Psoas muscle (tissue), 7 donors: ENCODE measurements at regions not wholly inside any gene's neighbourhood (a gene's known extent, or its start where the extent isn't known, plus 50 kb on each side); places are given as distances from the start of the nearest gene placed in this dataset.
A peak's percentile ranks its signal among the peaks of the same experiment; 100 is the strongest.

ENCODE experiments used
- ATAC-seq, 4 donors: fragments of 200-7000 bp; cut with Tn5 transposase; one replicate each; pipeline ENCODE4 v1.9.1; 2020; ENCODE audit warnings: moderate library complexity in 3 of 4, mild to moderate bottlenecking in 2 of 4
- DNase-seq, 2 donors: peaks; one replicate each; pipeline ENCODE4 v3.0.0-alpha.2; 2020
- H3K27ac ChIP-seq: fragments of 200-600 bp; one replicate; pipeline ENCODE4 v1.8.0; 2022
- H3K27me3 ChIP-seq, 3 donors: fragments of 200-600 bp in 1 of 3; one replicate each; pipeline versions ENCODE4 v1.6.1 to v1.8.0; 2013 to 2022; ENCODE audit warnings: low read length in 2 of 3, mild to moderate bottlenecking in 2 of 3, moderate library complexity in 1 of 3; ENCODE audit not compliant: insufficient read depth in 3 of 3
- H3K36me3 ChIP-seq, 2 donors: fragments of 200-600 bp in 1 of 2; one replicate each; pipeline versions ENCODE4 v1.6.1 to v1.8.0; 2013 to 2022; ENCODE audit warnings: low read depth in 1 of 2, mild to moderate bottlenecking in 1 of 2, moderate library complexity in 1 of 2; ENCODE audit not compliant: insufficient read depth in 1 of 2
- H3K4me1 ChIP-seq: fragments of 200-600 bp; one replicate; pipeline ENCODE4 v1.8.0; 2022
- H3K4me3 ChIP-seq: fragments of 200-600 bp; one replicate; pipeline ENCODE4 v1.8.0; 2022; ENCODE audit warnings: mild to moderate bottlenecking
- H3K9me3 ChIP-seq: fragments of 200-600 bp; one replicate; pipeline ENCODE4 v1.8.0; 2022
- CTCF ChIP-seq: fragments of 200-600 bp; IDR thresholded peaks from one replicate; pipeline ENCODE4 v1.8.0; 2022; ENCODE audit warnings: antibody characterized with exemption
- WGBS, 3 donors: extraction: QIAGEN DNeasy Blood & Tissue Kit; methylation state at CpG; one replicate each; pipeline versions ENCODE4 v1.1.6 to v1.1.7; 2013; 5-methylcytosine and 5-hydroxymethylcytosine counted together
- intact Hi-C, 2 donors: fragments of 100-400 bp; cut with DNase I; formaldehyde crosslinking; loops; one replicate each; pipeline versions ENCODE4 v1.11.0 to v1.14.2; 2022
- donor health status: healthy with polysubstance abuse.
- donor health status: DM: no; HTN: no; CAD: no; lungs with moderate emphysema.
- donor health status: Bipolar disorder and iron deficiency.
- donor health status: healthy.
- donor health status: DM: yes; HTN: yes; CAD: no.
- donor health status: DM: no; HTN: no; CAD: no.
- donor health status: DM: yes; HTN: yes; CAD: no.

GRCh38 chr7:131061818-131062217 lies 265.9 kb upstream of the MKLN1 start:
- intact Hi-C loops, result loop anchor here in 1 of 2 donors (10.0 kb wide), 1 partner anchor 363 kb away; no protein-coding TSS in a partner anchor
- no peak for TF ChIP-seq CTCF
- ATAC-seq, result no peak
- no peaks in the 10 kb centered on the region for H3K27me3 ChIP-seq
- H3K4me1 ChIP-seq, result peaks cover 34% of the 10 kb centered on the region
- no peak overlapping the region for H3K4me3 ChIP-seq
- H3K27ac ChIP-seq, result no peak overlapping the region
- no peaks in the 10 kb centered on the region for H3K9me3 ChIP-seq
- peaks cover 0 to 22% of the 10 kb centered on the region in 2 donors for H3K36me3 ChIP-seq
- DNase-seq, result no peak
- 64 to 89% (median 84%) methylated on average over 3 to 4 of the region's 4 CpGs for WGBS, 3 donors

DNA sequence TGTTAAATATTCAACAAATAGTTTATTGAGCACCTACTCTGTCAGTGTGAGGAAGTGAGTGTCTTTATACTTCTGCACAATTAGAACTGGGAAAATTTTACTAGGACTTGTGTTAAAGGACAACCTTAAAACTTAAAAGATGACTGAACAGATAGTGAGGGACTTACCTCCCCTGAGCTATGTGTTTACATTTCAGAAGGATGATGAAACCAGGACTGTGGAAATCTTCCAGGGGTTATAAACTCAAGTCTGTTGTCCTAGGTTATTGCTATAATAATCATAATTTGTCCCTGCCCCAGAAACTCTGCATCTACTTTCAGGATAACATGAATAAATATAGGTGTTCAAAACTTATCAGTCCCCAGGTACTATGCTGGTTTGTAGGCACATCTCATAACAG lies 261.0 kb upstream of the MKLN1 start:
- H3K36me3 ChIP-seq, result peaks cover 0 to 26% of the 10 kb centered on the region in 2 donors
- no peaks in the 10 kb centered on the region for H3K9me3 ChIP-seq
- H3K27me3 ChIP-seq, result no peaks in the 10 kb centered on the region
- H3K27ac ChIP-seq, result peak overlapping the region; percentile 65
- TF ChIP-seq CTCF, result no peak
- ATAC-seq (no peak), DNase-seq (no peak)
- intact Hi-C loops, result loop anchor here in 1 of 2 donors (10.0 kb wide), 1 partner anchor 358 kb away; no protein-coding TSS in a partner anchor
- no peak overlapping the region for H3K4me3 ChIP-seq
- peaks cover 42% of the 10 kb centered on the region for H3K4me1 ChIP-seq

- ATAC-seq, result peak; percentile 37 to 45 (median 40)
- no peak for TF ChIP-seq CTCF
- WGBS, 3 donors, result 40 to 65% (median 56%) methylated on average over 5 of the region's 5 CpGs
- peaks cover 44% of the 10 kb centered on the region for H3K4me1 ChIP-seq
- peaks cover 0 to 24% of the 10 kb centered on the region in 2 donors for H3K36me3 ChIP-seq
- intact Hi-C loops, result loop anchor here in 1 of 2 donors (10.0 kb wide), 1 partner anchor 358 kb away; no protein-coding TSS in a partner anchor
- peak overlapping the region; percentile 65 for H3K27ac ChIP-seq
- H3K9me3 ChIP-seq, result no peaks in the 10 kb centered on the region
- no peak for DNase-seq
- H3K27me3 ChIP-seq, result no peaks in the 10 kb centered on the region
- no peak overlapping the region for H3K4me3 ChIP-seq
Observed at GRCh38 chr7:131067220-131067619, 260.5 kb upstream of the MKLN1 start.

DNA sequence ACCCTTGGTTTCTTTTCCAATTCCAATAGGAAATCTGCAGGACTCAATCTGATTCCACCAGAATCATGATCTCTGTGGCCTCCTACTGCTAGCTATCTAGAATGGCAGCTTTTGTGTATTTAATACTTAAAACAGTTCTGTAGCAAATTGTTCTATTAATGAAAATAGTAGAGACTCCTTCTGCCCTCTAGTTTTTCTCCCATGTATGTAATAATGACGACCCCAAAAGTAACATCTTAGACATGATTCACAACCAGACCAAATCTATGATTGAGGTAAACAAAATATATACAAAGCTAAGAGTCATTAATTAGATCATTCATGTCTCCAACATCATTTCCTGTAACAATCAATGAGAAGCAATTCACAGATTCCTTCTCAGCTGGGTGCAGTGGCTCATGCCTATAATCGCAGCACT lies 259.1 kb upstream of the MKLN1 start:
- peaks cover 0 to 21% of the 10 kb centered on the region in 2 donors for H3K36me3 ChIP-seq
- H3K4me1 ChIP-seq, result peaks cover 48% of the 10 kb centered on the region
- no peak for DNase-seq
- WGBS, 3 donors, result 48 to 66% (median 53%) methylated on average over 2 of the region's 2 CpGs
- no peak overlapping the region for H3K4me3 ChIP-seq
- no peak for ATAC-seq
- H3K9me3 ChIP-seq, result no peaks in the 10 kb centered on the region
- TF ChIP-seq CTCF, result peak; percentile 17
- H3K27me3 ChIP-seq, result no peaks in the 10 kb centered on the region
- peak overlapping the region; percentile 42 for H3K27ac ChIP-seq
- intact Hi-C loops, result loop anchor here (2.0 to 10.0 kb wide), 2 partner anchors 234 to 356 kb away; no protein-coding TSS in a partner anchor
